B cell (primary cell): ENCODE measurements at regions not wholly inside any gene's neighbourhood (a gene's known extent, or its start where the extent isn't known, plus 50 kb on each side); places are given as distances from the start of the nearest gene placed in this dataset.

ENCODE experiments used
- CTCF ChIP-seq: fragments of 200-600 bp; IDR thresholded peaks from one replicate; pipeline ENCODE4 v1.8.0; 2022; ENCODE audit warnings: antibody characterized with exemption, mild to moderate bottlenecking
- EZH2 ChIP-seq: IDR thresholded peaks from 2 replicates; pipeline ENCODE4 v1.6.1; 2012; ENCODE audit warnings: borderline replicate concordance, low read depth, mild to moderate bottlenecking, moderate library complexity, low read length; ENCODE audit not compliant: insufficient read depth, poor library complexity, severe bottlenecking

GRCh38 chr4:55183926-55184599, 58.7 kb upstream of the KDR start:
- TF ChIP-seq CTCF (no peak), EZH2 (no peak)
